OCI-LY3 (cell line): ENCODE measurements at regions not wholly inside any gene's neighbourhood (a gene's known extent, or its start where the extent isn't known, plus 50 kb on each side); places are given as distances from the start of the nearest gene placed in this dataset.
A peak's percentile ranks its signal among the peaks of the same experiment; 100 is the strongest.

ENCODE experiments used
- H2AFZ ChIP-seq: fragments of 200-600, 300-600 bp; shearing (Covaris generic); 2 replicates; pipeline ENCODE4 v1.6.0; 2014; ENCODE audit warnings: antibody characterized with exemption, low read depth, low read length
- H3K27ac ChIP-seq: fragments of 200-600, 300-600 bp; sonication (generic); 2 replicates; pipeline ENCODE4 v1.5.1; 2014; ENCODE audit warnings: mild to moderate bottlenecking, low read length, moderate library complexity, mixed read lengths
- H3K27me3 ChIP-seq: fragments of 200-600, 300-600 bp; sonication (generic); 2 replicates; pipeline ENCODE4 v1.6.1; 2014; ENCODE audit warnings: low read depth, low read length, mixed read lengths
- H3K36me3 ChIP-seq: fragments of 200-600, 300-600 bp; sonication (generic); replicated peaks from 2 replicates; pipeline ENCODE3; 2014; ENCODE audit warnings: low read depth, low read length, mixed read lengths
- H3K4me1 ChIP-seq: fragments of 300-600, 200-600 bp; sonication (generic); 2 replicates; pipeline ENCODE4 v1.6.1; 2014; ENCODE audit warnings: low read length, mixed read lengths
- H3K4me2 ChIP-seq: fragments of 200-600, 300-600 bp; sonication (generic); 2 replicates; pipeline ENCODE4 v1.6.1; 2014; ENCODE audit warnings: low read length, mixed read lengths
- H3K4me3 ChIP-seq: fragments of 300-600, 200-600 bp; sonication (generic); 2 replicates; pipeline ENCODE4 v1.5.1; 2014; ENCODE audit warnings: antibody characterized with exemption, mild to moderate bottlenecking, low read length, moderate library complexity
- H3K79me2 ChIP-seq: fragments of 300-600, 200-600 bp; shearing (Covaris generic); 2 replicates; pipeline ENCODE4 v1.6.1; 2014; ENCODE audit warnings: mild to moderate bottlenecking, low read length, mixed read lengths
- H3K9ac ChIP-seq: fragments of 300-600, 200-600 bp; shearing (Covaris generic); 2 replicates; pipeline ENCODE4 v1.6.0; 2014; ENCODE audit warnings: mild to moderate bottlenecking, low read length, moderate library complexity
- H3K9me3 ChIP-seq: fragments of 200-600, 300-600 bp; shearing (Covaris generic); 2 replicates; pipeline ENCODE4 v1.6.1; 2014; ENCODE audit warnings: low read length, mixed read lengths; ENCODE audit not compliant: insufficient read depth
- H4K20me1 ChIP-seq: fragments of 200-600, 300-600 bp; sonication (generic); 2 replicates; pipeline ENCODE4 v1.6.1; 2016; ENCODE audit warnings: low read length, mixed read lengths; ENCODE audit not compliant: insufficient read depth
- CTCF ChIP-seq: fragments of 200-600, 300-600 bp; sonication (generic); IDR thresholded peaks from 2 replicates; pipeline ENCODE4 v1.5.1; 2014; ENCODE audit warnings: antibody characterized with exemption, low read length, low read depth
- EZH2phosphoT487 ChIP-seq: fragments of 200-600 bp; shearing (Covaris generic); IDR thresholded peaks from 2 replicates; pipeline ENCODE4 v1.6.1; 2018; ENCODE audit warnings: antibody characterized with exemption, mixed run types, low read depth

GRCh38 chr13:80451641-80452040 is 110.7 kb upstream of the SPRY2 start:
- no peak overlapping the region for H2AFZ ChIP-seq
- H3K9ac ChIP-seq: no peak overlapping the region
- peaks cover 55% of the 10 kb centered on the region for H3K27me3 ChIP-seq
- H3K27ac ChIP-seq: no peak overlapping the region
- H3K4me2 ChIP-seq: no peak overlapping the region
- no peaks in the 10 kb centered on the region for H3K9me3 ChIP-seq
- H3K4me3 ChIP-seq: no peak overlapping the region
- no peaks in the 10 kb centered on the region for H3K36me3 ChIP-seq
- TF ChIP-seq EZH2phosphoT487 (no peak), CTCF (no peak)
- H3K79me2 ChIP-seq: no peaks in the 10 kb centered on the region
- H4K20me1 ChIP-seq: 0 out of 2 replicates have a peak, but pooled peaks cover 3% of the 10 kb centered on the region
- H3K4me1 ChIP-seq: peaks cover 26% of the 10 kb centered on the region

- H3K36me3 ChIP-seq: no peaks in the 10 kb centered on the region
- peaks cover 45% of the 10 kb centered on the region for H3K27me3 ChIP-seq
- no peak for TF ChIP-seq EZH2phosphoT487
- no peak for TF ChIP-seq CTCF
- no peaks in the 10 kb centered on the region for H3K79me2 ChIP-seq
- no peaks in the 10 kb centered on the region for H3K9me3 ChIP-seq
- no peak overlapping the region for H3K4me2 ChIP-seq
- no peak overlapping the region for H3K27ac ChIP-seq
- H3K4me3 ChIP-seq: no peak overlapping the region
- 0 out of 2 replicates have a peak, but pooled peaks cover 3% of the 10 kb centered on the region for H4K20me1 ChIP-seq
- H2AFZ ChIP-seq: no peak overlapping the region
- H3K9ac ChIP-seq: no peak overlapping the region
- H3K4me1 ChIP-seq: peaks cover 26% of the 10 kb centered on the region
These were observed 109.5 kb upstream of the SPRY2 start for GRCh38 chr13:80450386-80450785.

GRCh38 chr13:80448725-80449124 is 107.8 kb upstream of the SPRY2 start:
- Histone ChIP-seq H3K9ac (no peak overlapping the region), H3K4me3 (no peak overlapping the region), H3K79me2 (no peaks in the 10 kb centered on the region), H4K20me1 (no peaks in the 10 kb centered on the region), H3K4me1 (peaks cover 22% of the 10 kb centered on the region), H3K27ac (no peak overlapping the region), H3K36me3 (no peaks in the 10 kb centered on the region), H3K27me3 (peaks cover 50% of the 10 kb centered on the region), H3K4me2 (no peak overlapping the region), H2AFZ (no peak overlapping the region), H3K9me3 (no peaks in the 10 kb centered on the region)
- TF ChIP-seq EZH2phosphoT487: no peak

GRCh38 chr13:80447747-80448146 is 106.8 kb upstream of the SPRY2 start:
- Histone ChIP-seq H2AFZ (no peak overlapping the region), H3K4me2 (peak overlapping the region; percentile 9; the same call in 1 of the 2 replicates), H3K79me2 (no peaks in the 10 kb centered on the region), H3K9ac (no peak overlapping the region), H3K4me3 (no peak overlapping the region), H3K27ac (no peak overlapping the region), H3K9me3 (no peaks in the 10 kb centered on the region), H3K27me3 (peaks cover 45% of the 10 kb centered on the region), H3K4me1 (peaks cover 19% of the 10 kb centered on the region), H3K36me3 (no peaks in the 10 kb centered on the region), H4K20me1 (no peaks in the 10 kb centered on the region)
- TF ChIP-seq EZH2phosphoT487 (no peak), CTCF (no peak)
